ENCODE measurements at regions not wholly inside any gene's neighbourhood (a gene's known extent, or its start where the extent isn't known, plus 50 kb on each side); places are given as distances from the start of the nearest gene placed in this dataset.

- TF ChIP-seq CTCF (IDR thresholded peaks at IDR 0.05; ENCODE audit: insufficient read depth, low read length, poor library complexity, severe bottlenecking) (no peak), EZH2phosphoT487 (conservative IDR thresholded peaks at IDR 0.05; ENCODE audit: low read length) (no peak)
These were observed 111.9 kb upstream of the PPARGC1A start for GRCh38 chr4:24001486-24002329.

All from SU-DHL-6 (cell line).